GM12865 (cell line): ENCODE measurements at regions not wholly inside any gene's neighbourhood (a gene's known extent, or its start where the extent isn't known, plus 50 kb on each side); places are given as distances from the start of the nearest gene placed in this dataset.

Source experiments
- DNase-seq: peaks from one replicate; pipeline ENCODE4 v3.0.0; 2010; ENCODE audit warnings: low read depth
- H3K4me3 ChIP-seq: 2 replicates; pipeline ENCODE4 v1.5.1; 2011; ENCODE audit warnings: mild to moderate bottlenecking, low read depth, low read length, control low read depth
- CTCF ChIP-seq: IDR thresholded peaks from 2 replicates; pipeline ENCODE4 v1.5.1; 2011; ENCODE audit warnings: low read length, control low read depth, low read depth, inconsistent platforms; ENCODE audit not compliant: insufficient read depth; ENCODE audit errors: missing control alignments

- DNase-seq: no peak
- no peak for TF ChIP-seq CTCF
- no peak overlapping the region for H3K4me3 ChIP-seq
Measured at GRCh38 chrX:116239944-116240840, 69.6 kb downstream of the AGTR2 start.

- no peak for TF ChIP-seq CTCF
- no peak overlapping the region for H3K4me3 ChIP-seq
- DNase-seq: no peak
Measured at GRCh38 chrX:116241001-116241400, 70.5 kb downstream of the AGTR2 start.

DNA sequence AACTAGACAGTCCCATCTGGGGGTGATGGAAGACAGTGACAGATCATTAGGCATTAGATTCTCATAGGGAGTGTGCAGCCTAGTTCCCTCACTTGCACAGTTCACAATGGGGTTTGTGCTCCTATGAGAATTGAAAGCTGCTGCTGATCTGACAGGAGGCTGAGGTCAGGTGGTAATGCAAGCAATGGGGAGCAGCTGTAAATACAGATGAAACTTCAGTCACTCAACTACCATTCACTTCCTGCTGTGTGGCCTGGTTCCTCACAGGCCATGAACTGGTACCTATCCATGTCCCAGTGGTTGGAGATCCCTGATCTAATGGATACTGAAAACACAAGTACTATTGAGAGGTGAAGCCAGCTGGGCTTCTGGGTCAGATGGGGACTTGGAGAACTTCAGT is 72.5 kb downstream of the AGTR2 start:
- DNase-seq: no peak
- no peak for TF ChIP-seq CTCF
- no peak overlapping the region for H3K4me3 ChIP-seq

GRCh38 chrX:116246261-116246660 is 75.7 kb downstream of the AGTR2 start:
- no peak for TF ChIP-seq CTCF
- DNase-seq: no peak
- H3K4me3 ChIP-seq: no peak overlapping the region

- no peak for DNase-seq
- H3K4me3 ChIP-seq: no peak overlapping the region
- TF ChIP-seq CTCF: no peak
Measured at GRCh38 chrX:116267511-116268040, 97.0 kb downstream of the AGTR2 start.

- H3K4me3 ChIP-seq: no peak overlapping the region
- DNase-seq: no peak
- no peak for TF ChIP-seq CTCF
Measured at GRCh38 chrX:116272322-116272721, 101.8 kb downstream of the AGTR2 start.
